ENCODE measurements at regions not wholly inside any gene's neighbourhood (a gene's known extent, or its start where the extent isn't known, plus 50 kb on each side); places are given as distances from the start of the nearest gene placed in this dataset.

GRCh38 chr2:118255301-118255700 is 167.0 kb downstream of the INSIG2 start:
- Histone ChIP-seq H3K36me3 (ENCODE audit: insufficient read depth, low read length) (no peaks in the 10 kb centered on the region), H3K4me2 (ENCODE audit: low read depth, low read length, poor library complexity, severe bottlenecking) (no peak overlapping the region), H2AFZ (ENCODE audit: low read length) (no peak overlapping the region), H3K9me3 (ENCODE audit: low read length) (no peaks in the 10 kb centered on the region), H3K27me3 (ENCODE audit: low read length) (no peaks in the 10 kb centered on the region), H3K9ac (ENCODE audit: low read length) (no peak overlapping the region), H4K20me1 (ENCODE audit: insufficient read depth, low read depth, low read length) (no peaks in the 10 kb centered on the region), H3K4me3 (ENCODE audit: low read length) (no peak overlapping the region), H3K4me1 (ENCODE audit: low read length) (no peaks in the 10 kb centered on the region), H3K9me2 (replicated peaks; ENCODE audit: insufficient read depth, low read length) (no peaks in the 10 kb centered on the region), H3K79me2 (ENCODE audit: low read length) (no peaks in the 10 kb centered on the region), H3K27ac (ENCODE audit: low read length) (no peak overlapping the region)
- DNase-seq: no peak

DNA sequence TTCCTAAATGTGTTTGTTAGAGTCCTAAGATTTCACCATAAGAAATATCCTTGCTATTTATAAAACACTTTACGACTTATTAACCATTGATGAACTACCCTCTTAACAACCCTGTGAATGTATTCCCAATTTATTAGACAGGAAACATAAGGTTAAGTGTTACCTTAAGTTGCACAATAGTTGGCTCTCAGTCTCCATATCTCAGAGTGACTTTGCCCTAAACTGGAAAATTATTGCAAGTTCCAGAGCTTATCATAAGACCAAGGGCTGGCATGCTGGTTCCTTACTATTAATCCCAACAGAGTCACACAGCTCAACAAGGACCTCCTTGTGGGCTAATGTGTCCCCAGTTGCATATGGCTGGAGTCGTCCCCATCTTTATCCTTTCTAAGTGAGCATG is 165.8 kb downstream of the INSIG2 start:
- Histone ChIP-seq H3K27ac (ENCODE audit: low read length) (no peak overlapping the region), H3K4me3 (ENCODE audit: low read length) (no peak overlapping the region), H3K27me3 (ENCODE audit: low read length) (no peaks in the 10 kb centered on the region), H3K79me2 (ENCODE audit: low read length) (no peaks in the 10 kb centered on the region), H3K4me1 (ENCODE audit: low read length) (no peaks in the 10 kb centered on the region), H3K4me2 (ENCODE audit: low read depth, low read length, poor library complexity, severe bottlenecking) (no peak overlapping the region), H3K36me3 (ENCODE audit: insufficient read depth, low read length) (no peaks in the 10 kb centered on the region), H3K9me3 (ENCODE audit: low read length) (no peaks in the 10 kb centered on the region), H3K9me2 (replicated peaks; ENCODE audit: insufficient read depth, low read length) (no peaks in the 10 kb centered on the region), H3K9ac (ENCODE audit: low read length) (no peak overlapping the region), H4K20me1 (ENCODE audit: insufficient read depth, low read depth, low read length) (no peaks in the 10 kb centered on the region), H2AFZ (ENCODE audit: low read length) (no peak overlapping the region)
- DNase-seq: no peak

- no peak overlapping the region for H3K4me2 ChIP-seq (ENCODE audit: low read depth, low read length, poor library complexity, severe bottlenecking)
- no peaks in the 10 kb centered on the region for H3K79me2 ChIP-seq (ENCODE audit: low read length)
- H3K9me2 ChIP-seq (replicated peaks; ENCODE audit: insufficient read depth, low read length): no peaks in the 10 kb centered on the region
- H3K9ac ChIP-seq (ENCODE audit: low read length): no peak overlapping the region
- 0 out of 2 replicates have a peak, but pooled peaks cover 2% of the 10 kb centered on the region for H3K27me3 ChIP-seq (ENCODE audit: low read length)
- H2AFZ ChIP-seq (ENCODE audit: low read length): no peak overlapping the region
- no peak overlapping the region for H3K27ac ChIP-seq (ENCODE audit: low read length)
- H4K20me1 ChIP-seq (ENCODE audit: insufficient read depth, low read depth, low read length): no peaks in the 10 kb centered on the region
- no peak for DNase-seq
- H3K4me3 ChIP-seq (ENCODE audit: low read length): no peak overlapping the region
- no peaks in the 10 kb centered on the region for H3K36me3 ChIP-seq (ENCODE audit: insufficient read depth, low read length)
- no peaks in the 10 kb centered on the region for H3K4me1 ChIP-seq (ENCODE audit: low read length)
- H3K9me3 ChIP-seq (ENCODE audit: low read length): no peaks in the 10 kb centered on the region
Measured at GRCh38 chr2:118251427-118251826, 163.2 kb downstream of the INSIG2 start.

- Histone ChIP-seq H3K4me1 (ENCODE audit: low read length) (no peaks in the 10 kb centered on the region), H3K9me3 (ENCODE audit: low read length) (no peaks in the 10 kb centered on the region), H3K9ac (ENCODE audit: low read length) (no peak overlapping the region), H3K27ac (ENCODE audit: low read length) (no peak overlapping the region), H2AFZ (ENCODE audit: low read length) (no peak overlapping the region), H3K4me2 (ENCODE audit: low read depth, low read length, poor library complexity, severe bottlenecking) (no peak overlapping the region), H4K20me1 (ENCODE audit: insufficient read depth, low read depth, low read length) (no peaks in the 10 kb centered on the region), H3K79me2 (ENCODE audit: low read length) (no peaks in the 10 kb centered on the region), H3K36me3 (ENCODE audit: insufficient read depth, low read length) (no peaks in the 10 kb centered on the region), H3K9me2 (replicated peaks; ENCODE audit: insufficient read depth, low read length) (no peaks in the 10 kb centered on the region), H3K27me3 (ENCODE audit: low read length) (0 out of 2 replicates have a peak, but pooled peaks cover 2% of the 10 kb centered on the region), H3K4me3 (ENCODE audit: low read length) (no peak overlapping the region)
- DNase-seq: no peak
Measured at GRCh38 chr2:118250463-118250862, 162.2 kb downstream of the INSIG2 start.

DNA sequence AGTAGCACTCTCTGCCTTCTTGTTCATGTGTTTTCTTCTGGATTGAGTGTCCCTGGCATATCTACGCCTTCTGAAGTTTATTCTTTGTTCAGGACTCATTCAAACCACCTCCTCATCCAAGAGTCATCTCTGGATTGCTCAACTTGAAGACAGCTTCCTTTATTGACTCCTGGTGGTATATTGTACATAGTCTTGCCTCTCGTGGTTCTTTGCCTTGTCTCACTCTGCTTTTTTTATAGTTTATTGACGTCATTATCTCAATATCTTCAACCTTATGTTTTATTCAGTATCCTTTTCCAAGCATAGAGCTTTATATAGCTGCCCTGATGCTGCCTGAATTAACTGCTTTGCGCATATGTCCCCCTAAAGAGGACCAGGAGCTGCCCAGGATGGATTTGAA is 161.7 kb downstream of the INSIG2 start:
- Histone ChIP-seq H3K36me3 (ENCODE audit: insufficient read depth, low read length) (no peaks in the 10 kb centered on the region), H3K4me2 (ENCODE audit: low read depth, low read length, poor library complexity, severe bottlenecking) (no peak overlapping the region)

DNA sequence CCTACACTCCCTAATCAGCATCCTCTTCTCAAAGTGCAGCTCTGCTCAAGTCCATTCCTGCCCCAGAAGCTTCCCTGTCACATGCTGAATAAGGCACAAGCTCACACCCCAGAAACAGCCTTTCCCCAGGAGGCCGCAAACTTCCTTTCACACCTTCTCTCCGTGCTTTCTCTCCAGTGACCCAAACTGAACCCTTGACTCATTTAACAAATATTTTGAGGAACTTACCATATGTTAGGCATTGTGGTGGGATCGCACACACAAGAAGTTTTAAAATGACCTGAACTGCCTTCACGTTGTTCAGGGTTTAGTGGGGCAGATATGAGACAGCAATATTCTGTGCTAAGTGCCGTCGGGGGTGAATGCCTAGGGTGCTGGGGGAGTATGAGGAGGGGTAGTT is 161.3 kb downstream of the INSIG2 start:
- H3K9me3 ChIP-seq (ENCODE audit: low read length): no peaks in the 10 kb centered on the region
- H3K4me1 ChIP-seq (ENCODE audit: low read length): no peaks in the 10 kb centered on the region
- H3K79me2 ChIP-seq (ENCODE audit: low read length): no peaks in the 10 kb centered on the region
- H3K36me3 ChIP-seq (ENCODE audit: insufficient read depth, low read length): no peaks in the 10 kb centered on the region
- no peak overlapping the region for H3K9ac ChIP-seq (ENCODE audit: low read length)
- 0 out of 2 replicates have a peak, but pooled peaks cover 2% of the 10 kb centered on the region for H3K27me3 ChIP-seq (ENCODE audit: low read length)
- H2AFZ ChIP-seq (ENCODE audit: low read length): no peak overlapping the region
- H3K4me2 ChIP-seq (ENCODE audit: low read depth, low read length, poor library complexity, severe bottlenecking): no peak overlapping the region
- H3K9me2 ChIP-seq (replicated peaks; ENCODE audit: insufficient read depth, low read length): no peaks in the 10 kb centered on the region
- H4K20me1 ChIP-seq (ENCODE audit: insufficient read depth, low read depth, low read length): no peaks in the 10 kb centered on the region
- H3K4me3 ChIP-seq (ENCODE audit: low read length): no peak overlapping the region
- no peak overlapping the region for H3K27ac ChIP-seq (ENCODE audit: low read length)
- DNase-seq: no peak

More for the DNA sequence above, 161.7 kb downstream of the INSIG2 start:
- Histone ChIP-seq H3K4me1 (ENCODE audit: low read length) (no peaks in the 10 kb centered on the region), H3K9me3 (ENCODE audit: low read length) (no peaks in the 10 kb centered on the region), H3K27me3 (ENCODE audit: low read length) (0 out of 2 replicates have a peak, but pooled peaks cover 2% of the 10 kb centered on the region), H3K4me3 (ENCODE audit: low read length) (no peak overlapping the region), H2AFZ (ENCODE audit: low read length) (no peak overlapping the region), H3K9ac (ENCODE audit: low read length) (no peak overlapping the region), H3K9me2 (replicated peaks; ENCODE audit: insufficient read depth, low read length) (no peaks in the 10 kb centered on the region), H3K79me2 (ENCODE audit: low read length) (no peaks in the 10 kb centered on the region), H3K27ac (ENCODE audit: low read length) (no peak overlapping the region), H4K20me1 (ENCODE audit: insufficient read depth, low read depth, low read length) (no peaks in the 10 kb centered on the region)
- DNase-seq: no peak

GRCh38 chr2:118246726-118247125 is 158.5 kb downstream of the INSIG2 start:
- DNase-seq: no peak
- H3K9me3 ChIP-seq (ENCODE audit: low read length): no peaks in the 10 kb centered on the region
- H3K9me2 ChIP-seq (replicated peaks; ENCODE audit: insufficient read depth, low read length): no peaks in the 10 kb centered on the region
- no peak overlapping the region for H3K27ac ChIP-seq (ENCODE audit: low read length)
- H3K9ac ChIP-seq (ENCODE audit: low read length): no peak overlapping the region
- no peak overlapping the region for H3K4me2 ChIP-seq (ENCODE audit: low read depth, low read length, poor library complexity, severe bottlenecking)
- no peaks in the 10 kb centered on the region for H4K20me1 ChIP-seq (ENCODE audit: insufficient read depth, low read depth, low read length)
- no peaks in the 10 kb centered on the region for H3K4me1 ChIP-seq (ENCODE audit: low read length)
- no peaks in the 10 kb centered on the region for H3K79me2 ChIP-seq (ENCODE audit: low read length)
- H3K4me3 ChIP-seq (ENCODE audit: low read length): no peak overlapping the region
- no peak overlapping the region for H2AFZ ChIP-seq (ENCODE audit: low read length)
- no peaks in the 10 kb centered on the region for H3K36me3 ChIP-seq (ENCODE audit: insufficient read depth, low read length)
- 0 out of 2 replicates have a peak, but pooled peaks cover 2% of the 10 kb centered on the region for H3K27me3 ChIP-seq (ENCODE audit: low read length)

- H3K4me2 ChIP-seq (ENCODE audit: low read depth, low read length, poor library complexity, severe bottlenecking): no peak overlapping the region
- no peak overlapping the region for H3K4me3 ChIP-seq (ENCODE audit: low read length)
- no peaks in the 10 kb centered on the region for H3K36me3 ChIP-seq (ENCODE audit: insufficient read depth, low read length)
- H3K9me2 ChIP-seq (replicated peaks; ENCODE audit: insufficient read depth, low read length): no peaks in the 10 kb centered on the region
- H3K4me1 ChIP-seq (ENCODE audit: low read length): no peaks in the 10 kb centered on the region
- no peak overlapping the region for H2AFZ ChIP-seq (ENCODE audit: low read length)
- H4K20me1 ChIP-seq (ENCODE audit: insufficient read depth, low read depth, low read length): no peaks in the 10 kb centered on the region
- H3K9ac ChIP-seq (ENCODE audit: low read length): no peak overlapping the region
- no peaks in the 10 kb centered on the region for H3K9me3 ChIP-seq (ENCODE audit: low read length)
- H3K27me3 ChIP-seq (ENCODE audit: low read length): 0 out of 2 replicates have a peak, but pooled peaks cover 2% of the 10 kb centered on the region
- no peak overlapping the region for H3K27ac ChIP-seq (ENCODE audit: low read length)
- H3K79me2 ChIP-seq (ENCODE audit: low read length): no peaks in the 10 kb centered on the region
- no peak for DNase-seq
Measured at GRCh38 chr2:118246079-118246478, 157.8 kb downstream of the INSIG2 start.

DNA sequence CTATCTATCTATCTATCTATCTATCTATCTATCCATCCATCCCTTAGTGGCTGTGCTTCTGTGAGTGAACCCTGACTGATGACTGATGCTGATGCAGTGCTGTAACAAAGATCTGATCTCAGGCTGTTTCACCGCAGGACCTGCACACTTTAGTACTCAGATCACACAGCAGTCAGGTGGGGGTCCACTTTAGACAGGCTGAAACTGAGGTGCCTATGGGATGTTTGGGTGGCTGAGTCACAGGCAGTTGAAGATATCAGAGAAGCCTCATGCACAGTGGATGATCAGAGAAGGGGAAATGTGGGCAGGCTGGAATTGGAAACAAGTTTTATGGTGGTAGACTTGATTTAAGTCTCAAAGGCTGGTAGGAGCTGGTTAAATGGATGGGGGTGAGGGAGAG is 156.4 kb downstream of the INSIG2 start:
- Histone ChIP-seq H2AFZ (ENCODE audit: low read length) (no peak overlapping the region), H4K20me1 (ENCODE audit: insufficient read depth, low read depth, low read length) (no peaks in the 10 kb centered on the region)
- DNase-seq: no peak

More for the DNA sequence above, 156.4 kb downstream of the INSIG2 start:
- H3K9me3 ChIP-seq (ENCODE audit: low read length): no peaks in the 10 kb centered on the region
- no peaks in the 10 kb centered on the region for H3K9me2 ChIP-seq (replicated peaks; ENCODE audit: insufficient read depth, low read length)
- no peaks in the 10 kb centered on the region for H3K79me2 ChIP-seq (ENCODE audit: low read length)
- no peaks in the 10 kb centered on the region for H3K36me3 ChIP-seq (ENCODE audit: insufficient read depth, low read length)
- no peak overlapping the region for H3K4me3 ChIP-seq (ENCODE audit: low read length)
- H3K4me1 ChIP-seq (ENCODE audit: low read length): no peaks in the 10 kb centered on the region
- H3K9ac ChIP-seq (ENCODE audit: low read length): no peak overlapping the region
- no peak overlapping the region for H3K27ac ChIP-seq (ENCODE audit: low read length)
- H3K4me2 ChIP-seq (ENCODE audit: low read depth, low read length, poor library complexity, severe bottlenecking): no peak overlapping the region
- 0 out of 2 replicates have a peak, but pooled peaks cover 2% of the 10 kb centered on the region for H3K27me3 ChIP-seq (ENCODE audit: low read length)

Data from Karpas-422 (cell line).